ENCODE measurements at regions not wholly inside any gene's neighbourhood (a gene's known extent, or its start where the extent isn't known, plus 50 kb on each side); places are given as distances from the start of the nearest gene placed in this dataset.
A peak's percentile ranks its signal among the peaks of the same experiment; 100 is the strongest.

DNA sequence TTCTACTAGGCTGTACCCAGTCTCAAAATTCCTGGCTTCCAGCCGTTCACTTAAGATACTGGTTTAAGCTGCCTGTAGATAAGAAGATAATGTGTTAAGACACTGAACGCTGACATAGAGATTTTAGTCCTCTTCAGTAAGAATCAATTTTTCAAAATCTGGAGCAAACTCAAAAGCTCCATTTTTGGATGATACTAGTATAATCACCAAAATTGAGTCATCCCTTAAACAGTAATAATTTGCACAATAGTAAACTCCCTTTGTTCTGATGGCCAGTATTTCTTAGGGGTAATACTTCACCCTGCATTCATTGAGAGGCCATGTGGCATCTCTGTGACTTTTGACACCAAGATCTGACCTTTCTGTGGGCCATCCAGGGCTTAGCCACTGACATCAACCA lies 299.8 kb upstream of the USP25 start:
- Histone ChIP-seq H3K27ac (ENCODE audit: insufficient read depth, low read depth, low read length, poor library complexity, severe bottlenecking) (no peak overlapping the region), H3K9me3 (ENCODE audit: control insufficient read depth, low read length) (no peaks in the 10 kb centered on the region), H3K4me3 (ENCODE audit: insufficient read depth, low read depth, low read length) (no peak overlapping the region), H3K27me3 (ENCODE audit: control insufficient read depth, insufficient read depth, low read length, poor library complexity, severe bottlenecking) (no peaks in the 10 kb centered on the region), H3K36me3 (ENCODE audit: control insufficient read depth, insufficient read depth, low read length) (no peaks in the 10 kb centered on the region), H3K4me1 (ENCODE audit: control insufficient read depth, insufficient read depth, low read length) (peaks cover 10% of the 10 kb centered on the region)
- WGBS, 2 experiments, result 94 to 100% methylated on average over 1 to 2 of the region's 2 CpGs

DNA sequence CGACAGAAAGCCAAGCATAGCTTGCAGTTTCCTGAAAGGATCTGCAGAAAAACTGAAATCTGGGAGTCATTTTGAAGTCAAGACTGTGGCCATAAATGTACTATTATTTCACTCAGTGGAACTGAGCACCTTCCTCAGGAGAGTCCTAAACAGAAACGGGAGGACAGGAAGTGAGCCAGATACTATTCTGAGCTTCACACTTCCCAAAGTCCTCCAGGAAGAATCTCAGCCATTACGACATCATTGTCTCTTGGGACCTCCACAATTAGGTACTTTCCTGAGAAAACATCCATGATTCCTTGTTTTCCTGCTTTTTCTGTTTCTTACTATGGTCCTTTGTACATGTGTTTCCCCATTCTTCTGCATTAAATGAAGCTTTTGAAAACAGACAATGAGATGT lies 299.2 kb upstream of the USP25 start:
- no peaks in the 10 kb centered on the region for H3K36me3 ChIP-seq (ENCODE audit: control insufficient read depth, insufficient read depth, low read length)
- no peaks in the 10 kb centered on the region for H3K27me3 ChIP-seq (ENCODE audit: control insufficient read depth, insufficient read depth, low read length, poor library complexity, severe bottlenecking)
- H3K27ac ChIP-seq (ENCODE audit: insufficient read depth, low read depth, low read length, poor library complexity, severe bottlenecking), result no peak overlapping the region
- no peaks in the 10 kb centered on the region for H3K9me3 ChIP-seq (ENCODE audit: control insufficient read depth, low read length)
- peaks cover 7% of the 10 kb centered on the region for H3K4me1 ChIP-seq (ENCODE audit: control insufficient read depth, insufficient read depth, low read length)
- 90 to 94% methylated on average over 3 of the region's 3 CpGs for WGBS, 2 experiments
- H3K4me3 ChIP-seq (ENCODE audit: insufficient read depth, low read depth, low read length), result no peak overlapping the region

DNA sequence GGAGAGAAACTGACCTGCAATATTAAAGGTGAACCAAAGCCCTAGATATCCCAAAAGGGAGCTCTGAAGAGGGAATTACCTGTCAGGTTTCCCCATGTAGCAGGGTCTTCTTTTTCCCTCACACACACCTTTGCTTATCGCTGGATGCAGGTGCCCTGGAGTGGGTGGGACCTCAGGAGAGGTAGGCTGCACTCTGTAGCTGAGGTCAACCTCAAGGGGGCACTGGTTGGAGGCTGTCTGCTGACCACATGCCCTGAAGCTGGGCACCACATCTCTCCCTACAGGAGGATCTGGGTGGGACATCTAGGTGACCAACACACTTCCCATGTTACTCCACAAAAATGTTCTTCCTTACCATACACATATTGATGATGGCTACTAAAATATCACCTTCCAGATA lies 298.7 kb upstream of the USP25 start:
- H3K36me3 ChIP-seq (ENCODE audit: control insufficient read depth, insufficient read depth, low read length), result no peaks in the 10 kb centered on the region
- no peaks in the 10 kb centered on the region for H3K27me3 ChIP-seq (ENCODE audit: control insufficient read depth, insufficient read depth, low read length, poor library complexity, severe bottlenecking)
- no peak overlapping the region for H3K27ac ChIP-seq (ENCODE audit: insufficient read depth, low read depth, low read length, poor library complexity, severe bottlenecking)
- no peak overlapping the region for H3K4me3 ChIP-seq (ENCODE audit: insufficient read depth, low read depth, low read length)
- no peaks in the 10 kb centered on the region for H3K9me3 ChIP-seq (ENCODE audit: control insufficient read depth, low read length)
- peaks cover 7% of the 10 kb centered on the region for H3K4me1 ChIP-seq (ENCODE audit: control insufficient read depth, insufficient read depth, low read length)
- WGBS, 2 experiments, result 100% methylated on average over 1 of the region's 1 CpG; no CpG with 5 or more reads in 1 of the 2 experiments

DNA sequence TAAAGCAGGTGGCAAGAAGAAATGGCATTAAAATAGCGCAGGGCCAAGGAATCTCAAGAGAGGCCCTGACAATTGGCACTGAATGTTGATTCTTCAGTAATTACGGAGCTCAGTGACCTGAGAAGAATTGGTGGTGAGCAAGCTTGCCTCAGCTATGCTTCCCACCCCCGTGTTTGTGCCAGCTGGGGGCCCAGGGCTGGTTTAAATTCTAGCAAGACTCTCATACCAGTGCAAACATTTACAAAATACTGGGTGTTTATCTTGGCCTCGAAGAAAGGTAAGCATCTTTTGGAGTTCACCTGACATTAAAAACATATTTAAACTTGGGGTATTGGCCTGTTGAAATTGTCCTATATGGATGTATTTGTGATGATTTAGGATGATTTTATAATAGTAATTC lies 296.7 kb upstream of the USP25 start:
- Histone ChIP-seq H3K27ac (ENCODE audit: insufficient read depth, low read depth, low read length, poor library complexity, severe bottlenecking) (no peak overlapping the region), H3K36me3 (ENCODE audit: control insufficient read depth, insufficient read depth, low read length) (no peaks in the 10 kb centered on the region), H3K4me3 (ENCODE audit: insufficient read depth, low read depth, low read length) (no peak overlapping the region), H3K27me3 (ENCODE audit: control insufficient read depth, insufficient read depth, low read length, poor library complexity, severe bottlenecking) (no peaks in the 10 kb centered on the region), H3K4me1 (ENCODE audit: control insufficient read depth, insufficient read depth, low read length) (peaks cover 7% of the 10 kb centered on the region), H3K9me3 (ENCODE audit: control insufficient read depth, low read length) (no peaks in the 10 kb centered on the region)
- WGBS, 2 experiments, result 80 to 84% methylated on average over 4 of the region's 4 CpGs

DNA sequence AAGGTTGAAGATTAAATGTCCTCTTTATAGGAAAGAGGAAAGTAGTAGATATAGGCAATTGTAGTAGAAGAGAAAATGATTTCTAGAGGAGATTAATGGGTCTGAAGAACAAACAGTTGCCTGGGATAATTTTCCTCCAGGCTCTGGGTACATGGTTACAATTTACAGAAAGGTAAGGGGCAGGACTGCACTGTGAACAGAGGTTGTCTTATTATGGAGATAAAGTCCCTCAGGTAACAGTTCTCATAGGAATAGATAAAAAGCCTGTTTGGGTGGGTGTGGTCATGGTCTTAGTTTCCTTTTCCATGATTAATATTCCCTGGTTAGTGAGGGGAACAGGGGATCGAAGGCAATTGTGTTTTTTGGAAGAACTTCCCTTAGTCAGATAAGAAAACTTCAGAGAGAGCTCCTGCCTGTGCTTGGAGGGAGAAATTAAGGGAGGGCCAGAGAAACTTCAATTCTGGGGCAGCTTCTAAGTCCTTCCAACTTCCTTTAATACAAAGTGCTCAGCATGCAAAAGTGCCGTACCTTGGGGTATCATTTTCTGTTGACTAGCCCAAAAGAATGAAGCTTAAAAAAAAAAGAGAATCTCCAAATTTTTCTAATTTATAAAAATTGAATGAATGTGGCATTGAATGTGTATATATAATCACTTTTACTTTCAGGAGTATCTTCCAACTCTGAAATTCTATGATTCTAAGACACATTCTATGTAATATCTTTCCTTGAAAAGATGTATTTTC lies 295.4 kb upstream of the USP25 start:
- Histone ChIP-seq H3K4me3 (ENCODE audit: insufficient read depth, low read depth, low read length) (no peak overlapping the region), H3K4me1 (ENCODE audit: control insufficient read depth, insufficient read depth, low read length) (peaks cover 7% of the 10 kb centered on the region), H3K9me3 (ENCODE audit: control insufficient read depth, low read length) (no peaks in the 10 kb centered on the region), H3K27ac (ENCODE audit: insufficient read depth, low read depth, low read length, poor library complexity, severe bottlenecking) (no peak overlapping the region), H3K36me3 (ENCODE audit: control insufficient read depth, insufficient read depth, low read length) (no peaks in the 10 kb centered on the region), H3K27me3 (ENCODE audit: control insufficient read depth, insufficient read depth, low read length, poor library complexity, severe bottlenecking) (no peaks in the 10 kb centered on the region)
- 100% methylated on average over 2 of the region's 2 CpGs for WGBS, 2 experiments

DNA sequence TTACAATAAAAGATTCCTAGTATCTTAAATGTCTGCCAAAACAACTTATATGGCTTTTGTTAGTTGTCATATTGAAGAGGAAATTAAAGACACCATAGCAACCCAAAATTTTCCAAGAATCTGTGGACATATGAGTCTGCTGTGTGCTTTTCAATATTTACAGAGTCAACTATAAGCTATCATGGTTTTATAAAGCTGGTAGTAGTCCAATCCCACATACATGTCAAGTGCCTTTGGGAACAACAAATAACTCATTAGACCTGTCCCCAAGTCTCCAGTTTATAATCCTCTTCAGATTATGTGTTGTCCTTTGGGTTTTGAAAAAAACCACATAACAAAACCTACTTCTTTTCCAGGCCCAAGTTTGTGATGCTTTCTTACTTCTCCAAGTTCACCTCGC lies 293.8 kb upstream of the USP25 start:
- Histone ChIP-seq H3K27ac (ENCODE audit: insufficient read depth, low read depth, low read length, poor library complexity, severe bottlenecking) (no peak overlapping the region), H3K9me3 (ENCODE audit: control insufficient read depth, low read length) (no peaks in the 10 kb centered on the region), H3K27me3 (ENCODE audit: control insufficient read depth, insufficient read depth, low read length, poor library complexity, severe bottlenecking) (no peaks in the 10 kb centered on the region), H3K4me3 (ENCODE audit: insufficient read depth, low read depth, low read length) (no peak overlapping the region), H3K4me1 (ENCODE audit: control insufficient read depth, insufficient read depth, low read length) (peaks cover 15% of the 10 kb centered on the region), H3K36me3 (ENCODE audit: control insufficient read depth, insufficient read depth, low read length) (no peaks in the 10 kb centered on the region)
- 92 to 95% methylated on average over 1 of the region's 1 CpG for WGBS, 2 experiments

DNA sequence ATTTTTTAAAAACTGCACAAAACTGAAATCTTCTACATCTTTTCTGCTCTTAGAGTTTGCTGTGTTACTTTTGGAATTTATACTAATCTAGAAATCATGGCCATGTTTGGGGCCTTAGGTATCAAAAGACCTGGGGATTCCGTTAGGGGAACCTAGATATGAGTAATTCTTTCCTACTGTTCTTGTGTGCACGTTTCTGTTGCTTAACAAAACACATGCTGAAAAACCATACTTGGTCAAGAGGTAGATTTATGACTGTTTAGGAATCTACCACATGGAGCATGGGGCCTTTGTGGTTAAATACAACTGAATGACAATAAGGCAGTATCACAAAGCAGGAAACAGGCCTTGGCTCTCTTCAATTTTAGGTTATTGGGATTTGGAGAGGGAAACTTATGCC lies 291.9 kb upstream of the USP25 start:
- no peaks in the 10 kb centered on the region for H3K9me3 ChIP-seq (ENCODE audit: control insufficient read depth, low read length)
- WGBS, 2 experiments, result 59 to 63% methylated on average over 2 of the region's 2 CpGs
- H3K4me1 ChIP-seq (ENCODE audit: control insufficient read depth, insufficient read depth, low read length), result peaks cover 29% of the 10 kb centered on the region
- H3K36me3 ChIP-seq (ENCODE audit: control insufficient read depth, insufficient read depth, low read length), result no peaks in the 10 kb centered on the region
- H3K27ac ChIP-seq (ENCODE audit: insufficient read depth, low read depth, low read length, poor library complexity, severe bottlenecking), result no peak overlapping the region
- H3K27me3 ChIP-seq (ENCODE audit: control insufficient read depth, insufficient read depth, low read length, poor library complexity, severe bottlenecking), result no peaks in the 10 kb centered on the region
- no peak overlapping the region for H3K4me3 ChIP-seq (ENCODE audit: insufficient read depth, low read depth, low read length)

DNA sequence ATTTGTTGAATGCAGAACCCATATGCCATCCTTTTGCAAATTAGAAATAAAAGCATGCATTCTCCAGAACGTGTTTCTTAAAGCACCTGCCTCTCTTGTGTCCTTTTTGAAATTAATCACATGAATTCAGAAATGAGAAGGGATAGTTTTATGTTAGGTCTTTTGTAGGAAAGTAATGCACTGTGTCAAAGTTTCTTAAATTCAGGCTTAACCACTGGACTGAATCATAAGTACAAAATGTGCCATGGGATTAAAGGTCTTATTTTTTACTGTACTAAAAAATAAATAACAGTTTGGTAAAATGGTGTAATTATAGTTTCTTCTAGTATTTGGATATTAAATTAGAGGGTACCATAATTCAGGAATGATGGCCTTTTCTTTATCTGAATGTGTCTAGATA lies 290.1 kb upstream of the USP25 start:
- H3K9me3 ChIP-seq (ENCODE audit: control insufficient read depth, low read length), result no peaks in the 10 kb centered on the region
- H3K27me3 ChIP-seq (ENCODE audit: control insufficient read depth, insufficient read depth, low read length, poor library complexity, severe bottlenecking), result no peaks in the 10 kb centered on the region
- peaks cover 38% of the 10 kb centered on the region for H3K4me1 ChIP-seq (ENCODE audit: control insufficient read depth, insufficient read depth, low read length)
- H3K27ac ChIP-seq (ENCODE audit: insufficient read depth, low read depth, low read length, poor library complexity, severe bottlenecking), result no peak overlapping the region
- no peaks in the 10 kb centered on the region for H3K36me3 ChIP-seq (ENCODE audit: control insufficient read depth, insufficient read depth, low read length)
- H3K4me3 ChIP-seq (ENCODE audit: insufficient read depth, low read depth, low read length), result no peak overlapping the region
- 90 to 91% methylated on average over 1 of the region's 1 CpG for WGBS, 2 experiments

DNA sequence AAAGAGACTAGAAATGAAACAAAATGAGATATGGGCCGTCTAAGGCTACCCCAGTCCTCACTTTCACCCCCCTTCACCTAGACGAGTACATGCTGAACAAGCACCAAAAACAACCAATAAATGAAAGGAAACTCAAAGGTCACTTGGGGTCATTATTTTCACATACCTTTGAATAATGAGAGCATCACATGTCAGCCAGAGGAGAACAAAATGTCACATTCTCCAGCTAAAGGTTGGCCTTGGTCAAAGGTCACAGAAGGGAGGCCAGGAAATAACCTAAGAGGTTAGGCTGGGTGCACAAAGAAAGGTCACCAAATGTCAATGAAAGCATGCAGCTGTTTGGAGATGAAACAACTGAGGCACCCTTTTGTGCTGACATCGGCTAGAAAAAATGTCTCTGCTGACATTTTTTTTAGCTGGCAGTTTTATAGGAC lies 288.7 kb upstream of the USP25 start:
- WGBS, 2 experiments, result 20 to 33% methylated on average over 3 of the region's 3 CpGs
- H3K9me3 ChIP-seq (ENCODE audit: control insufficient read depth, low read length), result no peaks in the 10 kb centered on the region
- H3K36me3 ChIP-seq (ENCODE audit: control insufficient read depth, insufficient read depth, low read length), result no peaks in the 10 kb centered on the region
- no peak overlapping the region for H3K4me3 ChIP-seq (ENCODE audit: insufficient read depth, low read depth, low read length)
- peaks cover 47% of the 10 kb centered on the region for H3K4me1 ChIP-seq (ENCODE audit: control insufficient read depth, insufficient read depth, low read length)
- no peaks in the 10 kb centered on the region for H3K27me3 ChIP-seq (ENCODE audit: control insufficient read depth, insufficient read depth, low read length, poor library complexity, severe bottlenecking)
- H3K27ac ChIP-seq (ENCODE audit: insufficient read depth, low read depth, low read length, poor library complexity, severe bottlenecking), result peak overlapping the region; percentile 75

DNA sequence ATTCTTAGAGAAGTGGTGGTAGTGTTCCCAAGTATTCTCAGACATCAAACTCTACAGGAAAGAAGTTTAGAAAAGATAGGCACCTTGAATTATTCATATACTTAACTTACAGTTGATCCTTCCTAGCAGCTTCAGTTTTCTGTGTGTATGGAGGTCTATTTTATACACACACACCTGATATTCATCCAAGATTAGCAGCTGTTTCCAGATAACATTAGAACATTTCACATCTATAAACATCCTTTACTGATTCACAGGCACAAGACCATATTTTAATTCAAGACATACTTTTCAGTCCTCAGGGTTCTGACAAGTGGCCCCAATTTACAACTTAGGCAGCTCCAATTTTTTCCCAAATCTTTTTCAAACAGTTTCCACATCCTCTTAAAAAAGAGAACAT lies 287.8 kb upstream of the USP25 start:
- H3K4me3 ChIP-seq (ENCODE audit: insufficient read depth, low read depth, low read length), result no peak overlapping the region
- no peaks in the 10 kb centered on the region for H3K9me3 ChIP-seq (ENCODE audit: control insufficient read depth, low read length)
- no peak overlapping the region for H3K27ac ChIP-seq (ENCODE audit: insufficient read depth, low read depth, low read length, poor library complexity, severe bottlenecking)
- H3K4me1 ChIP-seq (ENCODE audit: control insufficient read depth, insufficient read depth, low read length), result peaks cover 48% of the 10 kb centered on the region
- no peaks in the 10 kb centered on the region for H3K27me3 ChIP-seq (ENCODE audit: control insufficient read depth, insufficient read depth, low read length, poor library complexity, severe bottlenecking)
- no peaks in the 10 kb centered on the region for H3K36me3 ChIP-seq (ENCODE audit: control insufficient read depth, insufficient read depth, low read length)
